Caco-2 (cell line): ENCODE measurements at regions not wholly inside any gene's neighbourhood (a gene's known extent, or its start where the extent isn't known, plus 50 kb on each side); places are given as distances from the start of the nearest gene placed in this dataset.

Experiments
- BruUV-seq: library from RNA; stranded (reverse); fragments of 400-500 nt; replicated peaks from 2 replicates; lab custom pipeline; 2021; lab: Mats Ljungman, UMichigan
- CTCF ChIA-PET: fragments of 300-600 bp; sonication (Branson Sonifier 250); formaldehyde crosslinking; loops from one replicate; lab custom pipeline; 2022; ENCODE audit warnings: antibody characterized with exemption; lab: Charles Lee
- POLR2A ChIA-PET: fragments of 300-600 bp; sonication (Branson Sonifier 250); formaldehyde crosslinking; loops from one replicate; lab custom pipeline; 2022; ENCODE audit warnings: antibody characterized with exemption; lab: Charles Lee
- DNase-seq, 2 experiments: peaks; one replicate each; pipeline versions ENCODE4 v3.0.0 to v3.0.0-alpha.2; 2020 to 2022
- H3K27me3 ChIP-seq: replicated peaks from 2 replicates; pipeline ENCODE4 v1.6.0; 2011; ENCODE audit warnings: low read length; ENCODE audit not compliant: control insufficient read depth, insufficient read depth
- H3K36me3 ChIP-seq: 2 replicates; pipeline ENCODE4 v1.5.1; 2011; ENCODE audit warnings: low read length; ENCODE audit not compliant: control insufficient read depth, insufficient read depth
- H3K4me1 ChIP-seq: fragments of 250-450 bp; sonication (Bioruptor Pico); 2 replicates; pipeline ENCODE4 v1.5.1; 2020; ENCODE audit warnings: mild to moderate bottlenecking
- H3K4me3 ChIP-seq: 2 replicates; pipeline ENCODE4 v1.5.1; 2011; ENCODE audit warnings: low read depth, mild to moderate bottlenecking, control low read depth, low read length
- H3K9me3 ChIP-seq: fragments of 250-450 bp; sonication (Bioruptor Pico); 2 replicates; pipeline ENCODE4 v1.5.1; 2020; ENCODE audit warnings: mild to moderate bottlenecking, moderate library complexity
- H3K27ac Mint-ChIP-seq: one replicate; pipeline ENCODE4 v1.8.0; 2022; ENCODE audit warnings: mixed read lengths; ENCODE audit not compliant: unreplicated experiment
- H3K27me3 Mint-ChIP-seq: one replicate; pipeline ENCODE4 v1.8.0; 2022; ENCODE audit warnings: mixed read lengths; ENCODE audit not compliant: insufficient read depth, unreplicated experiment
- H3K36me3 Mint-ChIP-seq: one replicate; pipeline ENCODE4 v1.8.0; 2022; ENCODE audit warnings: mild to moderate bottlenecking, mixed read lengths; ENCODE audit not compliant: insufficient read depth, unreplicated experiment
- H3K4me1 Mint-ChIP-seq: one replicate; pipeline ENCODE4 v1.8.0; 2022; ENCODE audit warnings: low read depth, mixed read lengths; ENCODE audit not compliant: unreplicated experiment
- H3K4me3 Mint-ChIP-seq: one replicate; pipeline ENCODE4 v1.8.0; 2022; ENCODE audit warnings: mild to moderate bottlenecking, moderate library complexity, mixed read lengths; ENCODE audit not compliant: unreplicated experiment
- H3K9me3 Mint-ChIP-seq: one replicate; pipeline ENCODE4 v1.8.0; 2022; ENCODE audit warnings: mixed read lengths; ENCODE audit not compliant: unreplicated experiment
- CTCF ChIP-seq, 2 experiments: fragments of 200-600 bp in 1 of 2; IDR thresholded peaks; 1 replicate in 1 of 2; 2 replicates in 1 of 2; pipeline versions ENCODE4 v1.5.1 to v1.8.0; 2011 to 2022; ENCODE audit warnings: antibody characterized with exemption in 1 of 2, control low read depth in 1 of 2, inconsistent platforms in 1 of 2, low read depth in 1 of 2, low read length in 1 of 2, mild to moderate bottlenecking in 1 of 2, moderate library complexity in 1 of 2; ENCODE audit not compliant: insufficient read depth in 1 of 2, severe bottlenecking in 1 of 2, unreplicated experiment in 1 of 2
- intact Hi-C: fragments of 100-400 bp; cut with micrococcal nuclease; formaldehyde crosslinking; loops from one replicate; pipeline ENCODE4 v1.10.0; 2022; ENCODE audit not compliant: unreplicated experiment

GRCh38 chr12:131279281-131279921 lies 325.7 kb downstream of the ADGRD1 start:
- Histone ChIP-seq H3K27me3 (no peaks in the 10 kb centered on the region), H3K36me3 (no peaks in the 10 kb centered on the region), H3K9me3 (no peaks in the 10 kb centered on the region), H3K4me3 (no peak overlapping the region), H3K4me1 (no peaks in the 10 kb centered on the region)
- peak in 1 of 2 experiments; percentile 12 for DNase-seq
- POLR2A ChIA-PET = no interaction called here
- TF ChIP-seq CTCF (IDR thresholded peaks at IDR 0.05; ENCODE audit: insufficient read depth in 1 of 2, low read depth in 1 of 2, low read length in 1 of 2, severe bottlenecking in 1 of 2, unreplicated experiment in 1 of 2) = no peak
- Mint-ChIP-seq H3K36me3 (no peaks in the 10 kb centered on the region), H3K27me3 (peaks cover 13% of the 10 kb centered on the region), H3K4me3 (no peak overlapping the region), H3K9me3 (no peaks in the 10 kb centered on the region), H3K27ac (no peak overlapping the region), H3K4me1 (no peaks in the 10 kb centered on the region)
- intact Hi-C loops = no loop called here
- CTCF ChIA-PET = no interaction called here
- no TSS peak for BruUV-seq

GRCh38 chr12:131280426-131280825 lies 326.7 kb downstream of the ADGRD1 start:
- CTCF ChIA-PET = no interaction called here
- POLR2A ChIA-PET = no interaction called here
- H3K27ac Mint-ChIP-seq = no peak overlapping the region

DNA sequence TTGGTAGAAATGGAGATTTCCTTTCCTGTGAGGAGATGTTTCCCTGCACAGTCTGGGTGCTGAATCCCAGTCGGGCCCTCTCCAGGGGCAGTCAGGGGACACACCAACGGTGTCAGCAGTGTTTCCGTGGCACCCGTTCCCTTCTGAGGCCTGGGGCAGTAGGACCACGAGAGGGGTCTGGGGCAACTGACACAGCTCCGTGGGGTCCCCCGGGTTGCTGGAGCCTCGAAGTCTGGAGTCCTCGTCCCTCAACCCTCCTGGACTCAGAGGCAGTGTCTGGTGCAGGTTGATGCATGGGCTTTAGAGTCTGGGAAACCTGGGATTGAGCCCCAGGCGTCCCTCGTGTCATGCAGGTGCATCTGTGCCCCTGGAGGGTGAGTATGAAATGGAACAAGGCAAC lies 327.3 kb downstream of the ADGRD1 start:
- Mint-ChIP-seq H3K36me3 (no peaks in the 10 kb centered on the region), H3K4me3 (no peak overlapping the region), H3K4me1 (no peaks in the 10 kb centered on the region), H3K9me3 (no peaks in the 10 kb centered on the region), H3K27ac (no peak overlapping the region), H3K27me3 (peaks cover 13% of the 10 kb centered on the region)
- no peak for TF ChIP-seq CTCF (IDR thresholded peaks at IDR 0.05; ENCODE audit: insufficient read depth in 1 of 2, low read depth in 1 of 2, low read length in 1 of 2, severe bottlenecking in 1 of 2, unreplicated experiment in 1 of 2)
- no peaks in the 10 kb centered on the region for H3K27me3 ChIP-seq
- intact Hi-C loops = no loop called here
- H3K9me3 ChIP-seq = no peaks in the 10 kb centered on the region
- BruUV-seq = no TSS peak
- H3K4me3 ChIP-seq = no peak overlapping the region
- DNase-seq = peak in 1 of 2 experiments; percentile 19
- no peaks in the 10 kb centered on the region for H3K36me3 ChIP-seq
- H3K4me1 ChIP-seq = no peaks in the 10 kb centered on the region
- CTCF ChIA-PET = no interaction called here
- POLR2A ChIA-PET = no interaction called here

More at GRCh38 chr12:131280426-131280825, 326.7 kb downstream of the ADGRD1 start:
- Mint-ChIP-seq H3K36me3 (no peaks in the 10 kb centered on the region), H3K4me3 (no peak overlapping the region), H3K9me3 (no peaks in the 10 kb centered on the region), H3K27me3 (peaks cover 13% of the 10 kb centered on the region), H3K4me1 (no peaks in the 10 kb centered on the region)
- Histone ChIP-seq H3K27me3 (no peaks in the 10 kb centered on the region), H3K4me1 (no peaks in the 10 kb centered on the region), H3K4me3 (no peak overlapping the region), H3K9me3 (no peaks in the 10 kb centered on the region), H3K36me3 (no peaks in the 10 kb centered on the region)
- DNase-seq = peak in 1 of 2 experiments; percentile 2
- BruUV-seq = no TSS peak
- intact Hi-C loops = no loop called here
- TF ChIP-seq CTCF (IDR thresholded peaks at IDR 0.05; ENCODE audit: insufficient read depth in 1 of 2, low read depth in 1 of 2, low read length in 1 of 2, severe bottlenecking in 1 of 2, unreplicated experiment in 1 of 2) = no peak
